8988T (cell line): ENCODE measurements at regions not wholly inside any gene's neighbourhood (a gene's known extent, or its start where the extent isn't known, plus 50 kb on each side); places are given as distances from the start of the nearest gene placed in this dataset.

ENCODE experiments used
- DNase-seq: peaks from one replicate; pipeline ENCODE4 v3.0.0; 2011

- DNase-seq, result no peak
Observed at GRCh38 chr2:219962801-219963200, 335.4 kb downstream of the SLC4A3 start.

GRCh38 chr2:219965287-219966194, 338.1 kb downstream of the SLC4A3 start:
- DNase-seq, result no peak

- DNase-seq, result no peak
Observed at GRCh38 chr2:219967247-219968245, 340.1 kb downstream of the SLC4A3 start.

GRCh38 chr2:219968685-219969345, 341.4 kb downstream of the SLC4A3 start:
- no peak for DNase-seq

- DNase-seq, result no peak
Observed at GRCh38 chr2:219969508-219969907, 342.1 kb downstream of the SLC4A3 start.

GRCh38 chr2:219973136-219973535, 345.7 kb downstream of the SLC4A3 start:
- DNase-seq, result no peak

- DNase-seq, result no peak
Observed at GRCh38 chr2:219976871-219977270, 349.4 kb downstream of the SLC4A3 start.

GRCh38 chr2:219980638-219981037, 353.2 kb downstream of the SLC4A3 start:
- no peak for DNase-seq

- DNase-seq, result no peak
Observed at GRCh38 chr2:219983836-219984235, 356.4 kb downstream of the SLC4A3 start.

- DNase-seq, result no peak
Observed at GRCh38 chr2:219985017-219985416, 357.6 kb downstream of the SLC4A3 start.

GRCh38 chr2:219987830-219988229, 360.4 kb downstream of the SLC4A3 start:
- DNase-seq, result no peak

GRCh38 chr2:219989744-219990143, 362.3 kb downstream of the SLC4A3 start:
- DNase-seq, result no peak

GRCh38 chr2:219991116-219991515, 363.7 kb downstream of the SLC4A3 start:
- DNase-seq, result no peak

- no peak for DNase-seq
Observed at GRCh38 chr2:219995399-219995798, 368.0 kb downstream of the SLC4A3 start.

GRCh38 chr2:219995991-219996765, 368.7 kb downstream of the SLC4A3 start:
- no peak for DNase-seq

- peak; percentile 15 for DNase-seq
Observed at GRCh38 chr2:219997341-219997851, 370.0 kb downstream of the SLC4A3 start.

GRCh38 chr2:219998107-219998506, 370.7 kb downstream of the SLC4A3 start:
- DNase-seq, result no peak

GRCh38 chr2:219998714-219999227, 371.3 kb downstream of the SLC4A3 start:
- DNase-seq, result no peak

GRCh38 chr2:220000080-220000479, 372.6 kb downstream of the SLC4A3 start:
- no peak for DNase-seq

GRCh38 chr2:220000586-220000985, 373.2 kb downstream of the SLC4A3 start:
- no peak for DNase-seq

GRCh38 chr2:220001751-220002150, 374.3 kb downstream of the SLC4A3 start:
- peak; percentile 23 for DNase-seq

- DNase-seq, result no peak
Observed at GRCh38 chr2:220002251-220002650, 374.8 kb downstream of the SLC4A3 start.
